Body of pancreas (tissue), 4 donors: ENCODE measurements at regions not wholly inside any gene's neighbourhood (a gene's known extent, or its start where the extent isn't known, plus 50 kb on each side); places are given as distances from the start of the nearest gene placed in this dataset.

Experiments
- POLR2A ChIP-seq, 3 donors: fragments of 450-650 bp; IDR thresholded peaks; one replicate each; pipeline ENCODE4 v1.6.1; 2016; ENCODE audit warnings: antibody characterized with exemption in 3 of 3, mild to moderate bottlenecking in 2 of 3
- TF ChIP-seq, protein P1 (sequence below), 7 experiments: fragments of 450-650 bp in 4 of 7; fragments of 200-600 bp in 3 of 7; sonication (generic) in 3 of 7; IDR thresholded peaks; one replicate each; pipeline ENCODE4 v1.5.1; 2016 to 2019; ENCODE audit warnings: antibody characterized with exemption in 7 of 7

DNA sequence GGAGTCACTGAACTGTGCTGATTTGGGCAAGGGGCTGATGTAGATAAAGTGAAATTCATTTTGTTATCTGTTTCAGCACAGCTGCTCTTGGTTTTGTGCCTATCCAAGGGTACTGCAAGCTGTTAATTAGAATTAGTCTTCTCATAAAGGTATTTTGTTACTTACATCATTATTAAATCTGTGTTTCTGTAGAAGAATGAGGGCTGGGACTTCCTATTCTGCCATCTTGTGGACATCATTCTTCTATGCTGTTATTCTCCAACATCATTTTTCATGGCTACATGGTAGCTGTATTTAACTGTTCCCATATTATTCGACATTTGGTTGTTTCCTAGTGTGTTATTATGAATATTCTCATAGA is 76.2 kb upstream of the CCDC71L start:
- TF ChIP-seq, protein P1, sequence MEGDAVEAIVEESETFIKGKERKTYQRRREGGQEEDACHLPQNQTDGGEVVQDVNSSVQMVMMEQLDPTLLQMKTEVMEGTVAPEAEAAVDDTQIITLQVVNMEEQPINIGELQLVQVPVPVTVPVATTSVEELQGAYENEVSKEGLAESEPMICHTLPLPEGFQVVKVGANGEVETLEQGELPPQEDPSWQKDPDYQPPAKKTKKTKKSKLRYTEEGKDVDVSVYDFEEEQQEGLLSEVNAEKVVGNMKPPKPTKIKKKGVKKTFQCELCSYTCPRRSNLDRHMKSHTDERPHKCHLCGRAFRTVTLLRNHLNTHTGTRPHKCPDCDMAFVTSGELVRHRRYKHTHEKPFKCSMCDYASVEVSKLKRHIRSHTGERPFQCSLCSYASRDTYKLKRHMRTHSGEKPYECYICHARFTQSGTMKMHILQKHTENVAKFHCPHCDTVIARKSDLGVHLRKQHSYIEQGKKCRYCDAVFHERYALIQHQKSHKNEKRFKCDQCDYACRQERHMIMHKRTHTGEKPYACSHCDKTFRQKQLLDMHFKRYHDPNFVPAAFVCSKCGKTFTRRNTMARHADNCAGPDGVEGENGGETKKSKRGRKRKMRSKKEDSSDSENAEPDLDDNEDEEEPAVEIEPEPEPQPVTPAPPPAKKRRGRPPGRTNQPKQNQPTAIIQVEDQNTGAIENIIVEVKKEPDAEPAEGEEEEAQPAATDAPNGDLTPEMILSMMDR (IDR thresholded peaks at IDR 0.05) = peak in 5 of 7 experiments; percentile 14 to 40 (median 37)
- no peak for TF ChIP-seq POLR2A (IDR thresholded peaks at IDR 0.05)
